GM18520 (cell line): ENCODE measurements at regions not wholly inside any gene's neighbourhood (a gene's known extent, or its start where the extent isn't known, plus 50 kb on each side); places are given as distances from the start of the nearest gene placed in this dataset.

ENCODE experiments used
- ATAC-seq: cut with Tn5 transposase; IDR thresholded peaks from one replicate; pipeline ENCODE4 v1.9.1; 2021; ENCODE audit not compliant: unreplicated experiment

- no peak for ATAC-seq
These were observed 55.3 kb upstream of the AMN1 start for GRCh38 chr12:31783996-31784645.

DNA sequence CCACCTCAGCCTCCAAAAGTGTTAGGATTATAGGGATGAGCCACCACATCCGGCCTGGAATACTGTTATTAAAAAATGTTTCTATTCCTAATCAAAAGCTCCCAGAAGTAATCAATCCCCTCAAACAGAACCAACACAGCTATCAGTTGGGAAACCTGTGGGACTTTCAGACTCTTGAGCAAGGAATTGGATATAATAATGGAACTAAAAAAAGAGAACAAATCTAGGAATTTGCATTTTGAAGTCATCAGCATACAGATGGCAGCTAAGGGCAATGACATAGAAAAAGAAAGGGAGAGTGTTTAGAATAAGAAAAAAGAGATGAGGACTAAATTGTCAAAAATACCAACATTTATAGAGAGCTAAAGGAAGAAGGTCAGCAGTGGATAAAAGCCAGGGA, 54.7 kb upstream of the AMN1 start:
- no peak for ATAC-seq

- no peak for ATAC-seq
These were observed 53.2 kb upstream of the AMN1 start for GRCh38 chr12:31781894-31782540.

DNA sequence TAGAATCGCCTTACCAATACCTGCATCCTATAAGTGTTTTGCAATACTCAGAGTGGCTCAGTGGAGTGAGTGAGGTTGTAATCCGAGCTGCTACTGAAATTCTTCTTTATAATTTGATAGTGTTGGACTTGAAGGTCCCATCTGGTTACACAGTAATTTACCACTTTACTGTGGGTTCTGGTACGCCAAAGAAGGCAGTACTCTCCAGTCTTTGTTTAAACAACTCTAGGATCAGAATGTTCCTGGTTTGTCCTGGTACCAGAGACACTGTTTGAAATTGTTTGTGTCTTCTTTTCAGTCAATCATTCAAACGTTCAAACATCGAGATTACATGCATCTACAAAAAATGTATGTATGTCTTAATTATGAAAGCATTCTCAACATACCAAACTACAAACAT, 51.3 kb upstream of the AMN1 start:
- ATAC-seq = no peak

GRCh38 chr12:31778687-31779086, 49.9 kb upstream of the AMN1 start:
- no peak for ATAC-seq
